AG09319 (cell line): ENCODE measurements at regions not wholly inside any gene's neighbourhood (a gene's known extent, or its start where the extent isn't known, plus 50 kb on each side); places are given as distances from the start of the nearest gene placed in this dataset.
A peak's percentile ranks its signal among the peaks of the same experiment; 100 is the strongest.

Experiments used
- DNase-seq: peaks from one replicate; pipeline ENCODE4 v3.0.0-alpha.2; 2010; ENCODE audit warnings: low read depth; ENCODE audit errors: extremely low read depth
- CTCF ChIP-seq: IDR thresholded peaks from 2 replicates; pipeline ENCODE4 v1.5.1; 2011; ENCODE audit warnings: low read depth, mild to moderate bottlenecking, inconsistent platforms, low read length, moderate library complexity

GRCh38 chr7:46544396-46545008, 623.4 kb upstream of the IGFBP3 start:
- TF ChIP-seq CTCF = no peak
- peak; percentile 64 for DNase-seq

GRCh38 chr7:46542076-46542475, 621.0 kb upstream of the IGFBP3 start:
- TF ChIP-seq CTCF = no peak
- no peak for DNase-seq

GRCh38 chr7:46539892-46540483, 618.9 kb upstream of the IGFBP3 start:
- TF ChIP-seq CTCF = no peak
- no peak for DNase-seq

GRCh38 chr7:46537191-46537905, 616.3 kb upstream of the IGFBP3 start:
- no peak for TF ChIP-seq CTCF
- no peak for DNase-seq

GRCh38 chr7:46534664-46535588, 613.9 kb upstream of the IGFBP3 start:
- no peak for TF ChIP-seq CTCF
- no peak for DNase-seq

- no peak for DNase-seq
- no peak for TF ChIP-seq CTCF
These were observed 612.9 kb upstream of the IGFBP3 start for GRCh38 chr7:46533946-46534345.

GRCh38 chr7:46532571-46532970, 611.5 kb upstream of the IGFBP3 start:
- TF ChIP-seq CTCF = no peak
- DNase-seq = no peak
